ENCODE measurements at regions not wholly inside any gene's neighbourhood (a gene's known extent, or its start where the extent isn't known, plus 50 kb on each side); places are given as distances from the start of the nearest gene placed in this dataset.

- DNase-seq: peak; percentile 14
These were observed 190.4 kb upstream of the JAG1 start for GRCh38 chr20:10864076-10864672.

- no peak for DNase-seq
These were observed 194.5 kb upstream of the JAG1 start for GRCh38 chr20:10868299-10868698.

- no peak for DNase-seq
These were observed 199.2 kb upstream of the JAG1 start for GRCh38 chr20:10873026-10873425.

GRCh38 chr20:10875653-10876052 lies 201.9 kb upstream of the JAG1 start:
- no peak for DNase-seq

- no peak for DNase-seq
These were observed 202.8 kb upstream of the JAG1 start for GRCh38 chr20:10876558-10876957.

- no peak for DNase-seq
These were observed 203.5 kb upstream of the JAG1 start for GRCh38 chr20:10877342-10877741.

GRCh38 chr20:10883166-10883565 lies 209.4 kb upstream of the JAG1 start:
- no peak for DNase-seq

GRCh38 chr20:10893321-10893720 lies 219.5 kb upstream of the JAG1 start:
- DNase-seq: no peak

- no peak for DNase-seq
These were observed 223.5 kb upstream of the JAG1 start for GRCh38 chr20:10897336-10897735.

- DNase-seq: peak; percentile 26
These were observed 224.8 kb upstream of the JAG1 start for GRCh38 chr20:10898552-10898951.

- no peak for DNase-seq
These were observed 228.4 kb upstream of the JAG1 start for GRCh38 chr20:10902174-10902573.

- peak; percentile 56 for DNase-seq
These were observed 228.9 kb upstream of the JAG1 start for GRCh38 chr20:10902576-10903282.

- no peak for DNase-seq
These were observed 233.0 kb upstream of the JAG1 start for GRCh38 chr20:10906834-10907233.

GRCh38 chr20:10909803-10910202 lies 236.0 kb upstream of the JAG1 start:
- DNase-seq: no peak

GRCh38 chr20:10910535-10911178 lies 236.9 kb upstream of the JAG1 start:
- no peak for DNase-seq

- no peak for DNase-seq
These were observed 237.5 kb upstream of the JAG1 start for GRCh38 chr20:10911298-10911697.

GRCh38 chr20:10915815-10916214 lies 242.0 kb upstream of the JAG1 start:
- no peak for DNase-seq

GRCh38 chr20:10916312-10916711 lies 242.5 kb upstream of the JAG1 start:
- DNase-seq: no peak

GRCh38 chr20:10917826-10918225 lies 244.0 kb upstream of the JAG1 start:
- no peak for DNase-seq

GRCh38 chr20:10919396-10920140 lies 245.8 kb upstream of the JAG1 start:
- DNase-seq: peak; percentile 88

GRCh38 chr20:10920396-10920795 lies 246.6 kb upstream of the JAG1 start:
- no peak for DNase-seq

- DNase-seq: no peak
These were observed 247.8 kb upstream of the JAG1 start for GRCh38 chr20:10921491-10922010.

- DNase-seq: peak; percentile 50
These were observed 248.7 kb upstream of the JAG1 start for GRCh38 chr20:10922506-10922905.

Data from fibroblast of skin of right biceps (primary cell).